SK-N-SH treated with all-trans-retinoic acid at 6 μM for 48 hours (cell line): ENCODE measurements at regions not wholly inside any gene's neighbourhood (a gene's known extent, or its start where the extent isn't known, plus 50 kb on each side); places are given as distances from the start of the nearest gene placed in this dataset.

Experiments
- BACH2 ChIP-seq: fragments of 250-450 bp; sonication (Bioruptor Pico); IDR thresholded peaks from 2 replicates; pipeline ENCODE4 v1.9.0; 2021; ENCODE audit warnings: mild to moderate bottlenecking, borderline replicate concordance
- GLIS3 ChIP-seq: fragments of 250-450 bp; sonication (Bioruptor Pico); IDR thresholded peaks from 2 replicates; pipeline ENCODE4 v1.5.0; 2020; ENCODE audit warnings: mild to moderate bottlenecking, moderate library complexity
- TOX ChIP-seq: fragments of 250-450 bp; sonication (Bioruptor Pico); IDR thresholded peaks from 2 replicates; pipeline ENCODE4 v1.8.0; 2021; ENCODE audit warnings: mild to moderate bottlenecking, moderate library complexity, borderline replicate concordance
- ZNF565 ChIP-seq: fragments of 450-650 bp; formaldehyde crosslinking; conservative IDR thresholded peaks from 2 replicates; pipeline ENCODE4 v1.5.0; 2020; ENCODE audit warnings: low read depth, mild to moderate bottlenecking, moderate library complexity
- TF ChIP-seq, protein P1 (sequence below): fragments of 250-450 bp; sonication (Bioruptor Pico); IDR thresholded peaks from 2 replicates; pipeline ENCODE4 v1.5.1; 2020; ENCODE audit warnings: low read depth, mild to moderate bottlenecking, moderate library complexity
- TF ChIP-seq, protein P2 (sequence below): fragments of 250-450 bp; sonication (Bioruptor Pico); IDR thresholded peaks from 2 replicates; pipeline ENCODE4 v1.8.0; 2020; ENCODE audit warnings: mild to moderate bottlenecking, moderate library complexity, borderline replicate concordance
- TF ChIP-seq, protein P3 (sequence below): fragments of 250-450 bp; sonication (Bioruptor Pico); IDR thresholded peaks from 2 replicates; pipeline ENCODE4 v1.5.0; 2020; ENCODE audit warnings: mild to moderate bottlenecking, moderate library complexity
- TF ChIP-seq, protein P4 (sequence below): fragments of 250-450 bp; sonication (Bioruptor Pico); IDR thresholded peaks from 2 replicates; pipeline ENCODE4 v1.8.0; 2021; ENCODE audit warnings: low read depth, mild to moderate bottlenecking, moderate library complexity, borderline replicate concordance

DNA sequence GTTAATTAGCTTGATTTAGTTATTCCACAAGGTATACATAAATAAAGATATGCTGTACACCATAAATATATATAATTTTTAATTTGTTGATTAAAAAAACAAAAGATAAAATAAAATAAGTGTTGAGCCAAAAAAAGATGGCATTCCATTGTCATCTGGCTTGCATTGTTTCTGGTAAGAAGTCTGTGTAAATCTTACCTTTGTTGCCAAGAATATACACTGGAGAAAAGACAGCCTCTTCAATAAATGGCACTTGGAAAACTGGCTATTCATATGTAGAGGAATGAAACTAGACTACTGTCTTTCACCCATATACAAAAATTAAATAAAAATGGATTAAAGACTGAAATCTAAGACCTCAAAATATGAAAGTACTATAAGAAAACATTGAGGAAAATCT, 196.5 kb downstream of the IER5 start:
- TF ChIP-seq, protein P1, sequence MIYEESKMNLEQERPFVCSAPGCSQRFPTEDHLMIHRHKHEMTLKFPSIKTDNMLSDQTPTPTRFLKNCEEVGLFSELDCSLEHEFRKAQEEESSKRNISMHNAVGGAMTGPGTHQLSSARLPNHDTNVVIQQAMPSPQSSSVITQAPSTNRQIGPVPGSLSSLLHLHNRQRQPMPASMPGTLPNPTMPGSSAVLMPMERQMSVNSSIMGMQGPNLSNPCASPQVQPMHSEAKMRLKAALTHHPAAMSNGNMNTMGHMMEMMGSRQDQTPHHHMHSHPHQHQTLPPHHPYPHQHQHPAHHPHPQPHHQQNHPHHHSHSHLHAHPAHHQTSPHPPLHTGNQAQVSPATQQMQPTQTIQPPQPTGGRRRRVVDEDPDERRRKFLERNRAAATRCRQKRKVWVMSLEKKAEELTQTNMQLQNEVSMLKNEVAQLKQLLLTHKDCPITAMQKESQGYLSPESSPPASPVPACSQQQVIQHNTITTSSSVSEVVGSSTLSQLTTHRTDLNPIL (CRISPR knock-in tag), result no peak
- TF ChIP-seq ZNF565 (CRISPR knock-in tag) (no peak), TOX (CRISPR knock-in tag) (no peak), BACH2 (no peak), GLIS3 (CRISPR knock-in tag) (no peak)
- TF ChIP-seq, protein P2, sequence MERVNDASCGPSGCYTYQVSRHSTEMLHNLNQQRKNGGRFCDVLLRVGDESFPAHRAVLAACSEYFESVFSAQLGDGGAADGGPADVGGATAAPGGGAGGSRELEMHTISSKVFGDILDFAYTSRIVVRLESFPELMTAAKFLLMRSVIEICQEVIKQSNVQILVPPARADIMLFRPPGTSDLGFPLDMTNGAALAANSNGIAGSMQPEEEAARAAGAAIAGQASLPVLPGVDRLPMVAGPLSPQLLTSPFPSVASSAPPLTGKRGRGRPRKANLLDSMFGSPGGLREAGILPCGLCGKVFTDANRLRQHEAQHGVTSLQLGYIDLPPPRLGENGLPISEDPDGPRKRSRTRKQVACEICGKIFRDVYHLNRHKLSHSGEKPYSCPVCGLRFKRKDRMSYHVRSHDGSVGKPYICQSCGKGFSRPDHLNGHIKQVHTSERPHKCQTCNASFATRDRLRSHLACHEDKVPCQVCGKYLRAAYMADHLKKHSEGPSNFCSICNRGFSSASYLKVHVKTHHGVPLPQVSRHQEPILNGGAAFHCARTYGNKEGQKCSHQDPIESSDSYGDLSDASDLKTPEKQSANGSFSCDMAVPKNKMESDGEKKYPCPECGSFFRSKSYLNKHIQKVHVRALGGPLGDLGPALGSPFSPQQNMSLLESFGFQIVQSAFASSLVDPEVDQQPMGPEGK, result no peak
- TF ChIP-seq, protein P3, sequence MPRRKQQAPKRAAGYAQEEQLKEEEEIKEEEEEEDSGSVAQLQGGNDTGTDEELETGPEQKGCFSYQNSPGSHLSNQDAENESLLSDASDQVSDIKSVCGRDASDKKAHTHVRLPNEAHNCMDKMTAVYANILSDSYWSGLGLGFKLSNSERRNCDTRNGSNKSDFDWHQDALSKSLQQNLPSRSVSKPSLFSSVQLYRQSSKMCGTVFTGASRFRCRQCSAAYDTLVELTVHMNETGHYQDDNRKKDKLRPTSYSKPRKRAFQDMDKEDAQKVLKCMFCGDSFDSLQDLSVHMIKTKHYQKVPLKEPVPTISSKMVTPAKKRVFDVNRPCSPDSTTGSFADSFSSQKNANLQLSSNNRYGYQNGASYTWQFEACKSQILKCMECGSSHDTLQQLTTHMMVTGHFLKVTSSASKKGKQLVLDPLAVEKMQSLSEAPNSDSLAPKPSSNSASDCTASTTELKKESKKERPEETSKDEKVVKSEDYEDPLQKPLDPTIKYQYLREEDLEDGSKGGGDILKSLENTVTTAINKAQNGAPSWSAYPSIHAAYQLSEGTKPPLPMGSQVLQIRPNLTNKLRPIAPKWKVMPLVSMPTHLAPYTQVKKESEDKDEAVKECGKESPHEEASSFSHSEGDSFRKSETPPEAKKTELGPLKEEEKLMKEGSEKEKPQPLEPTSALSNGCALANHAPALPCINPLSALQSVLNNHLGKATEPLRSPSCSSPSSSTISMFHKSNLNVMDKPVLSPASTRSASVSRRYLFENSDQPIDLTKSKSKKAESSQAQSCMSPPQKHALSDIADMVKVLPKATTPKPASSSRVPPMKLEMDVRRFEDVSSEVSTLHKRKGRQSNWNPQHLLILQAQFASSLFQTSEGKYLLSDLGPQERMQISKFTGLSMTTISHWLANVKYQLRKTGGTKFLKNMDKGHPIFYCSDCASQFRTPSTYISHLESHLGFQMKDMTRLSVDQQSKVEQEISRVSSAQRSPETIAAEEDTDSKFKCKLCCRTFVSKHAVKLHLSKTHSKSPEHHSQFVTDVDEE (CRISPR knock-in tag), result no peak
- TF ChIP-seq, protein P4, sequence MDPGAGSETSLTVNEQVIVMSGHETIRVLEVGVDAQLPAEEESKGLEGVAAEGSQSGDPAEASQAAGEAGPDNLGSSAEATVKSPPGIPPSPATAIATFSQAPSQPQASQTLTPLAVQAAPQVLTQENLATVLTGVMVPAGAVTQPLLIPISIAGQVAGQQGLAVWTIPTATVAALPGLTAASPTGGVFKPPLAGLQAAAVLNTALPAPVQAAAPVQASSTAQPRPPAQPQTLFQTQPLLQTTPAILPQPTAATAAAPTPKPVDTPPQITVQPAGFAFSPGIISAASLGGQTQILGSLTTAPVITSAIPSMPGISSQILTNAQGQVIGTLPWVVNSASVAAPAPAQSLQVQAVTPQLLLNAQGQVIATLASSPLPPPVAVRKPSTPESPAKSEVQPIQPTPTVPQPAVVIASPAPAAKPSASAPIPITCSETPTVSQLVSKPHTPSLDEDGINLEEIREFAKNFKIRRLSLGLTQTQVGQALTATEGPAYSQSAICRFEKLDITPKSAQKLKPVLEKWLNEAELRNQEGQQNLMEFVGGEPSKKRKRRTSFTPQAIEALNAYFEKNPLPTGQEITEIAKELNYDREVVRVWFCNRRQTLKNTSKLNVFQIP, result no peak
